ENCODE measurements at regions not wholly inside any gene's neighbourhood (a gene's known extent, or its start where the extent isn't known, plus 50 kb on each side); places are given as distances from the start of the nearest gene placed in this dataset.
A peak's percentile ranks its signal among the peaks of the same experiment; 100 is the strongest.
"Not testable (repeated sequence)": the region's sequence is repeated elsewhere in the genome, so short reads cannot be mapped to it uniquely, and the experiment has no call there.

GRCh38 chr19:27966390-27966816 is 1246.5 kb downstream of the UQCRFS1 start:
- Histone ChIP-seq H3K9me3 (no peaks in the 10 kb centered on the region), H3K4me3 (no peak overlapping the region), H3K36me3 (no peaks in the 10 kb centered on the region), H3K27ac (no peak overlapping the region), H3K27me3 (no peaks in the 10 kb centered on the region), H3K4me1 (no peaks in the 10 kb centered on the region)
- peak; percentile 70 for TF ChIP-seq CTCF (IDR thresholded peaks at IDR 0.05)
- intact Hi-C loops (cut with DNase I) = no loop called here
- DNase-seq (no peak), ATAC-seq (no peak)

GRCh38 chr19:27964185-27964584 is 1248.8 kb downstream of the UQCRFS1 start:
- H3K27me3 ChIP-seq = no peaks in the 10 kb centered on the region
- H3K4me3 ChIP-seq = no peak overlapping the region
- H3K9me3 ChIP-seq = no peaks in the 10 kb centered on the region
- no peak for TF ChIP-seq CTCF (IDR thresholded peaks at IDR 0.05)
- intact Hi-C loops (cut with DNase I) = no loop called here
- H3K36me3 ChIP-seq = no peaks in the 10 kb centered on the region
- H3K4me1 ChIP-seq = no peaks in the 10 kb centered on the region
- DNase-seq (no peak), ATAC-seq (no peak)
- H3K27ac ChIP-seq = no peak overlapping the region

GRCh38 chr19:27962264-27962663 is 1250.7 kb downstream of the UQCRFS1 start:
- intact Hi-C loops (cut with DNase I) = no loop called here

GRCh38 chr19:27955485-27956480 is 1257.2 kb downstream of the UQCRFS1 start:
- DNase-seq = no peak
- intact Hi-C loops (cut with DNase I) = no loop called here
- no peak overlapping the region for H3K27ac ChIP-seq
- no peaks in the 10 kb centered on the region for H3K9me3 ChIP-seq
- ATAC-seq = no peak
- H3K4me1 ChIP-seq = no peaks in the 10 kb centered on the region
- H3K36me3 ChIP-seq = no peaks in the 10 kb centered on the region
- H3K27me3 ChIP-seq = no peaks in the 10 kb centered on the region
- no peak for TF ChIP-seq CTCF (IDR thresholded peaks at IDR 0.05)
- no peak overlapping the region for H3K4me3 ChIP-seq

More at GRCh38 chr19:27962264-27962663, 1250.7 kb downstream of the UQCRFS1 start:
- H3K27ac ChIP-seq = no peak overlapping the region
- no peaks in the 10 kb centered on the region for H3K27me3 ChIP-seq
- ATAC-seq = no peak
- no peak for TF ChIP-seq CTCF (IDR thresholded peaks at IDR 0.05)
- H3K9me3 ChIP-seq = no peaks in the 10 kb centered on the region
- DNase-seq = no peak
- H3K4me3 ChIP-seq = no peak overlapping the region
- H3K4me1 ChIP-seq = no peaks in the 10 kb centered on the region
- no peaks in the 10 kb centered on the region for H3K36me3 ChIP-seq

- DNase-seq; H3K4me3 ChIP-seq; H3K9me3 ChIP-seq; H3K27me3 ChIP-seq; H3K36me3 ChIP-seq; H3K4me1 ChIP-seq; ATAC-seq; intact Hi-C loops (cut with DNase I); H3K27ac ChIP-seq: not testable (repeated sequence)
Observed at GRCh38 chr19:27942607-27943006, 1270.3 kb downstream of the UQCRFS1 start.

- intact Hi-C loops (cut with DNase I) = no loop called here
- ATAC-seq = peak; percentile 10
- Histone ChIP-seq H3K36me3 (no peaks in the 10 kb centered on the region), H3K4me3 (no peak overlapping the region), H3K4me1 (no peaks in the 10 kb centered on the region), H3K27me3 (no peaks in the 10 kb centered on the region), H3K9me3 (no peaks in the 10 kb centered on the region), H3K27ac (no peak overlapping the region)
- no peak for TF ChIP-seq CTCF (IDR thresholded peaks at IDR 0.05)
- DNase-seq = no peak
Observed at GRCh38 chr19:27936139-27936538, 1276.8 kb downstream of the UQCRFS1 start.

All from upper lobe of right lung (tissue), 1 donor.